Thoracic aorta (tissue), 2 donors: ENCODE measurements at regions not wholly inside any gene's neighbourhood (a gene's known extent, or its start where the extent isn't known, plus 50 kb on each side); places are given as distances from the start of the nearest gene placed in this dataset.

Experiments used
- ATAC-seq: fragments of 150-250 bp; one replicate; pipeline ENCODE4 v1.8.0; 2017; ENCODE audit warnings: low read depth; ENCODE audit not compliant: insufficient number of reproducible peaks, low FRiP score
- DNase-seq: peaks from one replicate; pipeline ENCODE4 v3.0.0-alpha.2; 2020; ENCODE audit warnings: low spot score
- H3K27ac ChIP-seq, 2 donors: fragments of 200-600 bp; sonication (generic); 1 replicate in 1 of 2; 2 replicates in 1 of 2; pipeline ENCODE4 v1.5.1; 2016; ENCODE audit warnings: mild to moderate bottlenecking in 2 of 2, moderate library complexity in 2 of 2
- H3K27me3 ChIP-seq: fragments of 200-600 bp; sonication (generic); replicated peaks from 2 replicates; pipeline ENCODE4 v1.6.0; 2016; ENCODE audit warnings: mild to moderate bottlenecking; ENCODE audit not compliant: insufficient read depth
- H3K36me3 ChIP-seq: fragments of 200-600 bp; sonication (generic); one replicate; pipeline ENCODE4 v1.5.1; 2016
- H3K4me1 ChIP-seq, 2 donors: fragments of 200-600 bp; sonication (generic); 1 replicate in 1 of 2; 2 replicates in 1 of 2; pipeline versions ENCODE4 v1.5.1 to v1.6.0; 2016; ENCODE audit warnings: low read depth in 2 of 2, mild to moderate bottlenecking in 1 of 2; ENCODE audit not compliant: control insufficient read depth in 1 of 2
- H3K4me3 ChIP-seq: fragments of 200-600 bp; sonication (generic); 2 replicates; pipeline ENCODE4 v1.5.1; 2016; ENCODE audit warnings: mild to moderate bottlenecking
- H3K9me3 ChIP-seq: fragments of 200-600 bp; sonication (generic); 2 replicates; pipeline ENCODE4 v1.5.1; 2016
- CTCF ChIP-seq: fragments of 200-600 bp; sonication (generic); IDR thresholded peaks from one replicate; pipeline ENCODE4 v1.5.1; 2019; ENCODE audit warnings: antibody characterized with exemption

DNA sequence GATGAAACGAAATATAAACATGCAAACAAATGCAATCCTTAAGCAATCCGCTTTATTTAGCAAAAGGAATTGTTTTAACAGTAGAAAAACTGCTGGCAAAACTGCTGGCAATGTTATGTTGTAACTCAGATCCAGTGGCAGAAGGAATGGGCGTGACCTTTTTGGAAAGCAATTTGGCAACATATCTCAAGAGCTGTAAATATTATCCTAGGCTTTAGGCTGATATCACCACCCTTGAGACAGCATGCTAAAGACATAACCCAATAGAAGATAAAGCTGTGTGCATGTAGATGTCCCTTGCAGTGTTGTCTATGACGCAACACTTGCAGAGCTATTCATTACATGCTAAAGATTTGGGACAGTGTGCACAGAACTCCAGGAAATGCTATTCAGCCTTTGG, 138.5 kb downstream of the DICER1 start:
- H3K9me3 ChIP-seq = peaks cover 3% of the 10 kb centered on the region
- no peaks in the 10 kb centered on the region for H3K27me3 ChIP-seq
- ATAC-seq (no peak), DNase-seq (no peak)
- no peak overlapping the region for H3K4me3 ChIP-seq
- H3K36me3 ChIP-seq = no peaks in the 10 kb centered on the region
- no peak overlapping the region for H3K27ac ChIP-seq
- no peaks in the 10 kb centered on the region for H3K4me1 ChIP-seq
- TF ChIP-seq CTCF = no peak

- ATAC-seq = no peak
- H3K4me3 ChIP-seq = no peak overlapping the region
- H3K27me3 ChIP-seq = no peaks in the 10 kb centered on the region
- DNase-seq = no peak
- H3K9me3 ChIP-seq = no peaks in the 10 kb centered on the region
- no peak for TF ChIP-seq CTCF
- H3K27ac ChIP-seq = no peak overlapping the region
- H3K36me3 ChIP-seq = no peaks in the 10 kb centered on the region
- H3K4me1 ChIP-seq = peaks cover 1 to 14% of the 10 kb centered on the region in 2 donors
Measured at GRCh38 chr14:95015046-95015445, 142.3 kb downstream of the DICER1 start.

- ATAC-seq = no peak
- no peaks in the 10 kb centered on the region for H3K9me3 ChIP-seq
- H3K4me3 ChIP-seq = no peak overlapping the region
- no peaks in the 10 kb centered on the region for H3K27me3 ChIP-seq
- H3K4me1 ChIP-seq = peaks cover 9 to 24% of the 10 kb centered on the region in 2 donors
- no peak for TF ChIP-seq CTCF
- H3K27ac ChIP-seq = no peak overlapping the region
- DNase-seq = no peak
- no peaks in the 10 kb centered on the region for H3K36me3 ChIP-seq
Measured at GRCh38 chr14:95014036-95014435, 143.3 kb downstream of the DICER1 start.

DNA sequence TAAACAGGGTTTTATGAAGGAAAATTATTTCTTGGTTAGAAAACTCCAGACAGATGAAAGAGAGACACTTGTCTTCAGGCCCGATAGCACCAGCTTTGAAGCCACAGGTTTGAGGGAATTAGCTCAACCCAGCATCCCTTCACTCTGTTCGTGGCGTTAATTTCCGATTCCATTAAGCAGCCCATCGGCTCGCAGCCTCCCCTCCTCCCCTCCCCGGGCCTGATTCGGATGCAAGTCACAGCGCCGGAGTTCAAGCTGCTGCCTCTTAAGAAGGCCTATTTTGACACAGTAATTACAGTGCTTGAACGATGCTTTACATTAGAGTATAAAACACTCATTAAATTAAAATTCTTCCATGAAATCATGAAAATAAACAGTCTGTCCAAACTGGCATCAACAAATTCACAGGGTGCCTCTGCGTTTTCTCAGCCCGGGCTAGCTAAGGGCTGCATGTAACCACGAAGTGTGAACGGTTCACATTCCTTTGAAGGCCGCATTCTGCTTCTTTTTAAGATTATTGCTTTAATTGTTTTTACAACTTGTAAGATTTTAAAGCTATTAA, 145.8 kb downstream of the DICER1 start:
- ATAC-seq = no peak
- H3K36me3 ChIP-seq = no peaks in the 10 kb centered on the region
- TF ChIP-seq CTCF = no peak
- H3K27me3 ChIP-seq = no peaks in the 10 kb centered on the region
- H3K4me3 ChIP-seq = no peak overlapping the region
- H3K4me1 ChIP-seq = peaks cover 9 to 34% of the 10 kb centered on the region in 2 donors
- DNase-seq = no peak
- no peaks in the 10 kb centered on the region for H3K9me3 ChIP-seq
- H3K27ac ChIP-seq = peak overlapping the region; percentile 62 to 65

DNA sequence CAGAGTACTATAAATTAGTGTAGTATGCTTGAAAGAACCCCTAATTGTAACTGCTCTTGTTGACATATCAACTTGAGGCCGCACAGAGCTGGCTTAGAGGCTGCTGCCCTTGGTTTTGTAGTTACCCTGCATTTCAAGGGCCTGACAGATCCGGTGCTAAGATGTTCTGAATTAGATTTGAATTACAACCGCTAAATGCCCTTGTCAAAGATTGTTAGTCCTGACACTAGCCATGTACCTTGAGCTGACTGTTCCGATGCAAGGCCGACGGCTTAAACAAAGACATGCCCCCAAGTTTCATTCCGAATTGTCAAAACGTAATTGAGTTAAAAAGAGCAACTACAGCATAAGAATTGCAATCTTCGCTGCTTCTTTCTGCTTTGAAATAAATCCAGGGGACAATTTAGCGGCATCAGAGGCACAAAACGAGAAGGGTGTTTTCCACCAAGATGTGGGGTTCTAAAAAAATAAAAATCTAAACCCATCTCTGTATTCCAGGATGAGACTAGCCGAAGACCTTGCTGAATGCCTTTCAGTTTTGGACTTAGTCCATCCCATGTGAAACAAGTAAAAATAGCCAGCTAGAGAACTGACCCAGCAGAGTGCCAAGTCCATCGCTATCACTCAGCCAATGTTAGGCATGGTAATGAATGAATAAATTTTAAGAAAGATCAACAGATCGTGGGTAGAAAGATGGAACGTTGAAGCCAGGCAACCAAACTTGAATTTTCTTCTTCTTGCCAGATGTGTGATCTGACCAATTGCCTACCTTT, 148.7 kb downstream of the DICER1 start:
- Histone ChIP-seq H3K27ac (peak overlapping the region in 1 of 2 donors; percentile 0), H3K4me1 (peaks cover 9 to 34% of the 10 kb centered on the region in 2 donors), H3K4me3 (no peak overlapping the region), H3K36me3 (no peaks in the 10 kb centered on the region), H3K9me3 (no peaks in the 10 kb centered on the region), H3K27me3 (no peaks in the 10 kb centered on the region)
- DNase-seq (no peak), ATAC-seq (no peak)
- no peak for TF ChIP-seq CTCF
